Activated T-cell treated with anti-CD3 and anti-CD28 coated beads, Interleukin-2, amount 50 U/mL, for 24 hours (primary cell): ENCODE measurements at regions not wholly inside any gene's neighbourhood (a gene's known extent, or its start where the extent isn't known, plus 50 kb on each side); places are given as distances from the start of the nearest gene placed in this dataset.
"Not testable (repeated sequence)": the region's sequence is repeated elsewhere in the genome, so short reads cannot be mapped to it uniquely, and the experiment has no call there.

ENCODE experiments used
- DNase-seq: peaks from one replicate; pipeline ENCODE4 v3.0.0-alpha.2; 2020
- H3K27ac Mint-ChIP-seq: 2 replicates; pipeline ENCODE4 v1.8.0; 2020; ENCODE audit warnings: mild to moderate bottlenecking, mixed read lengths
- H3K27me3 Mint-ChIP-seq: 2 replicates; pipeline ENCODE4 v1.8.0; 2020; ENCODE audit warnings: mixed read lengths
- H3K36me3 Mint-ChIP-seq: 2 replicates; pipeline ENCODE4 v1.8.0; 2020; ENCODE audit warnings: low read depth, mixed read lengths
- H3K4me1 Mint-ChIP-seq: 2 replicates; pipeline ENCODE4 v1.8.0; 2020; ENCODE audit warnings: low read depth, mixed read lengths
- H3K4me3 Mint-ChIP-seq: 2 replicates; pipeline ENCODE4 v1.8.0; 2020; ENCODE audit warnings: mild to moderate bottlenecking, moderate library complexity, mixed read lengths
- H3K9me3 Mint-ChIP-seq: 2 replicates; pipeline ENCODE4 v1.8.0; 2020; ENCODE audit warnings: mixed read lengths

- DNase-seq = no peak
- H3K4me1 Mint-ChIP-seq = peaks cover 47% of the 10 kb centered on the region
- H3K4me3 Mint-ChIP-seq = no peak overlapping the region
- H3K36me3 Mint-ChIP-seq = no peaks in the 10 kb centered on the region
- H3K27ac Mint-ChIP-seq = no peak overlapping the region
- no peaks in the 10 kb centered on the region for H3K27me3 Mint-ChIP-seq
- H3K9me3 Mint-ChIP-seq = no peaks in the 10 kb centered on the region
Measured at GRCh38 chr10:3968727-3969126, 183.7 kb upstream of the KLF6 start.

- no peak for DNase-seq
- H3K36me3 Mint-ChIP-seq = no peaks in the 10 kb centered on the region
- H3K27me3 Mint-ChIP-seq = no peaks in the 10 kb centered on the region
- H3K4me3 Mint-ChIP-seq = no peak overlapping the region
- peaks cover 38% of the 10 kb centered on the region for H3K4me1 Mint-ChIP-seq
- H3K27ac Mint-ChIP-seq = no peak overlapping the region
- H3K9me3 Mint-ChIP-seq = no peaks in the 10 kb centered on the region
Measured at GRCh38 chr10:3964516-3964915, 179.5 kb upstream of the KLF6 start.

DNA sequence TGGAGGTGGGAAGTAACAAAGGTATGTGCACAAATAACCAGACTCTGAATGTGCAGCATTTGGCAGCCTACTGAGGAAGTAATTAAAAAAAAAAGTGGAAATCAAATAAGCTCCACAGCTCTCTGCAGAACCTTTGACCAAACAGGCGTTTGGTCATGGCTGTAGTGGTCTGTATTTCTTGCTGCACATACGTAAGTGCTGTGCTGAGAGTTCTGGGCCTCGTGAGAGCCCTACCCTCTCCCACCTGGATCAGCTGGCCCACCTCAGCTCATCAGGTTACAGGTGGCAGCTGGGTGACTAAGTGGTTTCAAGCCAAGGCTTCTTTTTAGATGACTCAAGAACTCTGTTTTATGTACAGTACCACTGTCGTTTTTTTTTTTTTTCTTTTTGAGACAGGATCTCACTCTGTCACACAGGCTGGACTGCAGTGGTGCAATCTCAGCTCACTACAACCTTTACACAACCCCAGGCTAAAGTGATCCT lies 178.2 kb upstream of the KLF6 start:
- no peak for DNase-seq
- Mint-ChIP-seq H3K4me1 (peaks cover 36% of the 10 kb centered on the region), H3K4me3 (no peak overlapping the region), H3K36me3 (no peaks in the 10 kb centered on the region), H3K27me3 (no peaks in the 10 kb centered on the region), H3K27ac (no peak overlapping the region), H3K9me3 (no peaks in the 10 kb centered on the region)

GRCh38 chr10:3961082-3961481 lies 176.1 kb upstream of the KLF6 start:
- no peak overlapping the region for H3K4me3 Mint-ChIP-seq
- H3K9me3 Mint-ChIP-seq = no peaks in the 10 kb centered on the region
- H3K36me3 Mint-ChIP-seq = no peaks in the 10 kb centered on the region
- DNase-seq = no peak
- H3K4me1 Mint-ChIP-seq = peaks cover 36% of the 10 kb centered on the region
- no peaks in the 10 kb centered on the region for H3K27me3 Mint-ChIP-seq
- H3K27ac Mint-ChIP-seq = peak overlapping the region; percentile 5

GRCh38 chr10:3960496-3960895 lies 175.5 kb upstream of the KLF6 start:
- no peak for DNase-seq
- H3K4me1 Mint-ChIP-seq = peaks cover 36% of the 10 kb centered on the region
- no peaks in the 10 kb centered on the region for H3K27me3 Mint-ChIP-seq
- H3K27ac Mint-ChIP-seq = peak overlapping the region; percentile 5
- no peak overlapping the region for H3K4me3 Mint-ChIP-seq
- H3K36me3 Mint-ChIP-seq = no peaks in the 10 kb centered on the region
- no peaks in the 10 kb centered on the region for H3K9me3 Mint-ChIP-seq

GRCh38 chr10:3959370-3960325 lies 174.6 kb upstream of the KLF6 start:
- no peak for DNase-seq
- H3K27me3 Mint-ChIP-seq = no peaks in the 10 kb centered on the region
- H3K4me3 Mint-ChIP-seq = no peak overlapping the region
- H3K9me3 Mint-ChIP-seq = no peaks in the 10 kb centered on the region
- no peak overlapping the region for H3K27ac Mint-ChIP-seq
- no peaks in the 10 kb centered on the region for H3K36me3 Mint-ChIP-seq
- H3K4me1 Mint-ChIP-seq = peaks cover 36% of the 10 kb centered on the region

- H3K4me1 Mint-ChIP-seq = peaks cover 31% of the 10 kb centered on the region
- no peaks in the 10 kb centered on the region for H3K36me3 Mint-ChIP-seq
- no peak overlapping the region for H3K27ac Mint-ChIP-seq
Measured at GRCh38 chr10:3958472-3958996, 173.5 kb upstream of the KLF6 start.

DNA sequence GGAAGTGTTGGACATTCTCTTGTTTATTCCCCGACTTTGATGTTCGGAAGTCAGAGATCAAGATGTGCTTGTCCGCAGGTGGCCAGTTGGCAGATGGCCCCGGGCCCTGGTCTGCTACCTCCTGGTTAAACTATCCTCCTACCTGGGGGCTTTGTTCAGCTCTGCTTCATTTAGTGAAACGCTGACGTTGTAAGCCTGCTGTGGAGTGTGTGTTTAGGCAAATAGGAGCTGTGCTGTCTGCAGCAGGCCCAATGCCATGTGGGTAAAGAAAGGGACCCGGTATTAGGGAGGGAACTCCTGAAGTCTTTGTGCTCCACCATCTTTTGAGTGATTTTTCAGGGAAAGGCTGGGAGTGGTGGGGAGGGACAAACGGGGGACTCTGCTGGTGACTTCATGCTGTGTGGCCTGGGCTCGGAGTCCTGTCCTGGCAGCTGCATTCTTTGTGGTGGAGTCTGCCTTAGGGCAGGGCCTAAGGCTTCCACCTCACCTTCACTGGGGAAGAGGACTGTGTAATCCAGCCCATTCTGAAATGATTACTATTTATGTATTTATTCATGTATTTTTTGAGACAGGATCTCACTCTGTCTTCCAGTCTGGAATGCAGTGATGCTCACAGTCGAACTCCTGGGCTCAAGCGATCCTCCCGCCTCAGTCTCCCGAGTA lies 171.1 kb upstream of the KLF6 start:
- peak overlapping the region; percentile 61 for H3K27ac Mint-ChIP-seq
- no peak overlapping the region for H3K4me3 Mint-ChIP-seq
- no peaks in the 10 kb centered on the region for H3K27me3 Mint-ChIP-seq
- H3K9me3 Mint-ChIP-seq = no peaks in the 10 kb centered on the region
- H3K4me1 Mint-ChIP-seq = peaks cover 16% of the 10 kb centered on the region
- no peak for DNase-seq
- H3K36me3 Mint-ChIP-seq = no peaks in the 10 kb centered on the region

More at GRCh38 chr10:3958472-3958996, 173.5 kb upstream of the KLF6 start:
- Mint-ChIP-seq H3K4me3 (no peak overlapping the region), H3K9me3 (no peaks in the 10 kb centered on the region), H3K27me3 (no peaks in the 10 kb centered on the region)
- no peak for DNase-seq

DNA sequence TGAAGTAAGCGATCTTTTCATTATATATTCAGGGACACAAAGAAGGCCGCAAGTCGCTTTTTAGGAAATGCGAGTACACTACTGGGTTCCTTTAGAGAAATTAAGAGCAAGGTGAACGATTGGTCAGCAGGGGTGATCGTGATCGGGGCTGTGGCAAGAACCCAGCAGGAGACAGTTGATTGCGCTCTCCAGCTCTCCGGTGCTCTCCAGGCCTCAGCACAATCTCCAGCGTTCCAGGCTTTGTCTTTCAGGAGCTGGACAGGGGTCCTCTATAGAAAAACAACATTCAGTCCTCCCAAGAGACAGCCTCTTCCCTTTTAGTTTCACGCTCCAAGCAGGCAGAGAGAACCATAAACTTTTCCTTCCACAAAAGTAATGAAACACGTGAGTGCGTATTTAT lies 170.5 kb upstream of the KLF6 start:
- H3K9me3 Mint-ChIP-seq = no peaks in the 10 kb centered on the region
- H3K4me1 Mint-ChIP-seq = peaks cover 16% of the 10 kb centered on the region
- no peaks in the 10 kb centered on the region for H3K27me3 Mint-ChIP-seq
- no peaks in the 10 kb centered on the region for H3K36me3 Mint-ChIP-seq
- no peak for DNase-seq
- H3K4me3 Mint-ChIP-seq = no peak overlapping the region
- H3K27ac Mint-ChIP-seq = no peak overlapping the region

DNA sequence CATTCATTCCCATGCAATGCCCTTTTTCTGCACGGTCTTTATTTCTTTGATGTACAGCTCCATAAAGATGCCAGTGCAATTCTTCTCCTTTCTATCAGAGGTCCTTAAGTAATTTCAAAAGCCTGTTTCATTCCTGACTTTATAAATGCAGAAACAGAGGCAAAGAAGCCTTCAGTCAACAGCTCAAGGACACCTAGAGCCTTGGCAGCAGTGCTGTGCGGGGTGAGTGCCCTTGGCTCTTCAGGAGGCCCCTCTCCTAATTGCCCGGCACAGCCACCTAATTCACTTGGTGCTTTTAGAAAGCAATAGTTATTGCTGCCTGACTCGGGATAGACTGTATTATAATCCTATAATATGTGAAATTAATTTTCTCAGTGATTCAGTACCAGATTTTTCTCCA lies 169.6 kb upstream of the KLF6 start:
- no peaks in the 10 kb centered on the region for H3K36me3 Mint-ChIP-seq
- H3K9me3 Mint-ChIP-seq = no peaks in the 10 kb centered on the region
- H3K27ac Mint-ChIP-seq = no peak overlapping the region
- H3K27me3 Mint-ChIP-seq = no peaks in the 10 kb centered on the region
- no peak for DNase-seq
- no peak overlapping the region for H3K4me3 Mint-ChIP-seq
- peaks cover 20% of the 10 kb centered on the region for H3K4me1 Mint-ChIP-seq

DNA sequence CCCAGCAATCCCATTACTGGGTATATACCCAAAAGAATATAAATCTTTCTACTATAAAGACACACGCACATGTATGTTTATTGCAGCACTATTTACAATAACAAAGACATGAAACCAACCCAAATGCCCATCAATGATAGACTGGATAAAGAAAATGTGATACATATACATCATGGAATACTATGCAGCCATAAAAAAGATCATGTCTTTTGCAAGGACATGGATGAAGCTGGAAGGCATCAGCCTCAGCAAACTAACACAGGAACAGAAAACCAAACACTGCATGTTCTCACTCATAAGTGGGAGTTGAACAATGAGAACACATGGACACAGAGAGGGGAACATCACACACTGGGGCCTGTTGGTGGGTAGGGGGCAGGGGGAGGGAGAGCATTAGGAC lies 169.0 kb upstream of the KLF6 start:
- H3K27me3 Mint-ChIP-seq, H3K9me3 Mint-ChIP-seq, H3K4me3 Mint-ChIP-seq, DNase-seq, H3K27ac Mint-ChIP-seq, H3K36me3 Mint-ChIP-seq: not testable (repeated sequence)
- H3K4me1 Mint-ChIP-seq = peaks cover 23% of the 10 kb centered on the region

DNA sequence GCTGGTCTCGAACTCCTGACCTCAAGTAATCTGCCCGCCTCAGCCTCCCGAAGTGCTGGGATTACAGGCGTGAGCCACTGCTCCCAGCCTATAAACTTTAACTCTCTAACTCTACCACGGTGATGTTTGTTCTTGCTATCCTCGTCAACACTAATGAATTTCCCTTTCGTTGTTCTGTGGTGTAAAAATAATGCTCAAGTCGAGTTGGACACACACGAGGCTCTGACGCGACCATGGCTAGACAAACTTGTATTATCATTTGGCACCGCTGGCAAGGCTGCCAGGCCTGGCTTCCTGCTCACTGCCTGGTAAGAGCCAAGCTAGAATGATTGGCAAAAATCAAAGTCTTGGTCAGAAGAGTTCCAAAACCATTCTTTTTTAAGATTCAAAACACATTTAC lies 167.0 kb upstream of the KLF6 start:
- no peak for DNase-seq

DNA sequence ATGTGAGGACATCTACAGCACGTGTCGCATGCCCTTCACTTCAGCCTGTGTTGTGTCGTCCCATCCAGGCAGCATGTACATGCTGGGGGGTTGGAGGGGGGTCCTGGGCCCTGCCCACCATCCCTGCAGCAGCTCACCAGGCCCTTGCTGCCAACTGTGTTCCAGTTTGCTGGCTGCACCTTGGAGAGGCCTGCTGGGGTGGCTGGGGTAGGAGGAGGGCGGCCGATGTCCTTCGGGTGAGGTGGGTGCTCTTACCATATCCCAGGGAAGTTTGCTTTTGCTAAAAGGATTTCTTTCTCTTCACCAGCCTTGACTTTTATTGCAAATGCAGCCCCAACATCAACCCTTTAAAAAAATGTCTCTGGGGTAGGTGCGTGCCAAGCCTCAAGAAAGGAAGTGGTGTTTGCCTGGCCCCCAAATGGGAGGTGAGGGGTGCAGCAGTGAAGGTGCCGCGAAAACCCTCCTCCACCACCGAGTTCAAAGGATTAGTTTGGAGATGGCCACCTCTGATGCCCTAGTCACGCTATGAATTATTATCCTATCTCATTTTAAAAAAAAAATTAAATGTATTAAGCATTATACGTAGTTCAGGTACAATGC lies 165.8 kb upstream of the KLF6 start:
- peaks cover 52% of the 10 kb centered on the region for H3K4me1 Mint-ChIP-seq
- no peak for DNase-seq
- no peaks in the 10 kb centered on the region for H3K9me3 Mint-ChIP-seq
- no peak overlapping the region for H3K4me3 Mint-ChIP-seq
- H3K27me3 Mint-ChIP-seq = no peaks in the 10 kb centered on the region
- H3K27ac Mint-ChIP-seq = peak overlapping the region; percentile 50
- no peaks in the 10 kb centered on the region for H3K36me3 Mint-ChIP-seq

More for the DNA sequence above, 167.0 kb upstream of the KLF6 start:
- Mint-ChIP-seq H3K4me1 (peaks cover 41% of the 10 kb centered on the region), H3K36me3 (no peaks in the 10 kb centered on the region), H3K27me3 (no peaks in the 10 kb centered on the region), H3K4me3 (no peak overlapping the region), H3K9me3 (no peaks in the 10 kb centered on the region), H3K27ac (no peak overlapping the region)

GRCh38 chr10:3949711-3950110 lies 164.7 kb upstream of the KLF6 start:
- Mint-ChIP-seq H3K4me1 (peaks cover 59% of the 10 kb centered on the region), H3K4me3 (no peak overlapping the region), H3K27me3 (no peaks in the 10 kb centered on the region), H3K27ac (no peak overlapping the region), H3K36me3 (peaks cover 3% of the 10 kb centered on the region), H3K9me3 (no peaks in the 10 kb centered on the region)
- no peak for DNase-seq
